Thyroid gland (tissue), 4 donors: ENCODE measurements at regions not wholly inside any gene's neighbourhood (a gene's known extent, or its start where the extent isn't known, plus 50 kb on each side); places are given as distances from the start of the nearest gene placed in this dataset.

ENCODE experiments used
- CTCF ChIP-seq, 6 experiments: fragments of 200-600 bp in 3 of 6; fragments of 450-650 bp in 3 of 6; sonication (generic) in 3 of 6; IDR thresholded peaks; one replicate each; pipeline ENCODE4 v1.5.1; 2016 to 2019; ENCODE audit warnings: antibody characterized with exemption in 6 of 6, mild to moderate bottlenecking in 2 of 6, inconsistent platforms in 1 of 6, moderate library complexity in 1 of 6
- POLR2A ChIP-seq, 2 donors: fragments of 450-650 bp; IDR thresholded peaks; one replicate each; pipeline ENCODE4 v1.6.1; 2017; ENCODE audit warnings: antibody characterized with exemption in 2 of 2, mild to moderate bottlenecking in 2 of 2, moderate library complexity in 1 of 2

GRCh38 chr3:31468433-31468832, 64.3 kb upstream of the STT3B start:
- TF ChIP-seq CTCF (IDR thresholded peaks at IDR 0.05) (no peak), POLR2A (IDR thresholded peaks at IDR 0.05) (no peak)
